Nucleus accumbens (tissue), 56 donors: ENCODE measurements at regions not wholly inside any gene's neighbourhood (a gene's known extent, or its start where the extent isn't known, plus 50 kb on each side); places are given as distances from the start of the nearest gene placed in this dataset.
"Not testable (repeated sequence)": the region's sequence is repeated elsewhere in the genome, so short reads cannot be mapped to it uniquely, and the experiment has no call there.

Experiments used
- DNase-seq, 56 donors: peaks; one replicate each; lab custom pipeline; 2025; lab: John Stamatoyannopoulos, UW

DNA sequence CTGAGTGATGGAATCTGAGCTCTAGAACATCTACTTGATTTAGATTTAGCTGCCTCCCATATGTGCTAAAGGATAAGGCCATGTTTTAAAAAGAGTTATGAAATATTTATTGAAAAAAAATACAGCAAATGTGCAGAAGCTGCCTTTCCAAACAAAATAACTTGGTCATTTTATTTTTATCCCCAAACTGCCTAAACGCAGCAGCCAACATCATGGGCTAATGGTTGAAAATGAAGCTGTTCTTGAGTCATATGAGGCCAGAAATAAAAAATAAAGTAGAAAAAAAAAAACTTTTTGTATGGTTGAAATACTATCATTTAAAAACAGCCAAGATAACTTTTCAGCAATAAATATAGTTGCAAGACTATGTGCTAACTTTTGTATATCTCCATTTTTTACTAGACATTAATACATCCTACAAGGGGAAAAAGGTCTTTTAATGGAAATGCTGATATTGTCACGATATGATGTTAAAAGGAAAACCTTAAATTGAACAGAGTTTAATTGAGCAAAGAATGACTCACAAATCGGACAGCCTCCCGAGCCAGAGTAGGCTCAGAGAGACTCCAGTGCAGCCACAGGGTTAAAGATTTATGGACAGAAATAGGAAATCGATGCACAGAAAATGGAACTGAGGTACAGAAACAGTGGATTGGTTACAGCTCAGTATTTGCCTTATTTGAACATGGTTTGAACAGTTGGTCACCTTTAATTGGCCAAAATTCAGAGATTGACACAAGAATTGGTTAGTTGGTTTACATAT lies 305.8 kb downstream of the MDFIC start:
- DNase-seq, result no peak

DNA sequence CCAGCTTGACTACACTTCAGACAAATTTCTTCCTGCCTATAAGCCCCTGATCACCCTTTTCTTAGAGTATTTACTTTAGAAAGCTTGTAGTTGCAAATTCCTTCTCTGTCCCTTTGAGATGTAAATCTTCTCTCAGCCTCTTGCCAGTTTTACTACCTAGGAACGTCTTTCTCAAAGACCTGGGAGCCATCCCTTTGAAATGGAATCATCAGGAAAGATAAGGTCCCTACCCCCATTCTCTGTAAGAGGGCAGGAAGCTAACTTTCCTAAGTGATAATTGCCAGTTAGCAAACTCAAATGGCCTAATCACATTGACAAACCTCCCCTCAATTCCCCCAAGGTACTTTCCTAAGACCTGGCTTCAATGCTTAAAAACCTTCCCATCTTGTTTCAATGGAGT lies 304.5 kb downstream of the MDFIC start:
- no peak for DNase-seq

DNA sequence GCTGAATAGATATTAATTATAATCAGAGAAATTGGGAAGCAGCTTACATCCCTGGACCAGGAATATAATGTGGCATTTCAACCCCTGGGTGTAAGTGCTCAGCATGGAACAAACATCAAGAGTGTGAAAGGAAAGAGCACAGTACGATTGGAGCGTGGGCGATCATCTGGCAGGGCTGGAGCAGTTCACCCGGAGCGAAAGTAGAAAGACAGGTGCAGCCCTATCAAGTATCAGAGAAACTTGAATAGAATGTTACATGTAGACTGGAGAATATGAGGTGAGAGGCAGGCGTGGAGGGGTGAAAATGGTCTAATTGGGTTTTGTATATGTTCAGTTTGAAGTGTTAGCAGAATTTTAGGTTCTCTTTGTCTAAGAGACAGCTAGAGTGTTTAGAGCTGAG lies 303.0 kb downstream of the MDFIC start:
- no peak for DNase-seq

DNA sequence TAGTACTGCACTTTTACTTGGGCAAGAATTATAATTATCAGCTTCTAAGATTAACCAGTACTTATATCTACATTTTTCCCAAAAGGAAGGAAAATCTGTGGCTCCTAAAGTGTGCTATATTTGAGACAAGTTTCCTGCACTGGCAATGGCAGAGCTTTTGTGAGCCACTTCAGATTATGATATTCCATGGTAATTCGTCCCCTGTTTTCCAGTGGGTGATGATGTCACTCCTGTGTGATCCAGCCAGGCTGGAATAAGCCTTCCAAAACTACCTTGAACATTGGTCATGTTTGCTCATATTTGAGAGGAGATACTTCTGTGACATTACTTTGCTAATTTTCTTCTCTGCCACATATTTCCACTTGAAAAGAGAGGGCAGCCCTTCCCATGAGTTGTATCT lies 302.1 kb downstream of the MDFIC start:
- DNase-seq, result no peak

DNA sequence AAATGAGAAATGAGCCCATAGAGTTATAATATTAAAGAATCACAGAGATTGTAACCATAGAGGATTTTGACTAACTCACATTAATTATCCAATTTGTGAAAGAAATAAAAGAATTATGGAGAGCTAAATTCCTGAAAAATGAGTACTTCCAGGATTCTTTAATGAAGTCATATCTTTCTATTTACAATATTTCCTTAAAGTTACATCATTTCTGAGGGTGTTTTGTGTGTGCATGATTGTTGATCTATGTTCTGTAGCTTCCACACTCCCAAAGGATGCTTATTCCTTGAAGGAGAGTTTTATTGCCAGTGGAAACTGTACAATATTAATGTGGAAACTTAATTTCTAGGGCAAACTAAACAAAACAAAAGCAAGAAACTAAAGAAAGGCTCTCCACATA lies 299.6 kb downstream of the MDFIC start:
- no peak for DNase-seq

DNA sequence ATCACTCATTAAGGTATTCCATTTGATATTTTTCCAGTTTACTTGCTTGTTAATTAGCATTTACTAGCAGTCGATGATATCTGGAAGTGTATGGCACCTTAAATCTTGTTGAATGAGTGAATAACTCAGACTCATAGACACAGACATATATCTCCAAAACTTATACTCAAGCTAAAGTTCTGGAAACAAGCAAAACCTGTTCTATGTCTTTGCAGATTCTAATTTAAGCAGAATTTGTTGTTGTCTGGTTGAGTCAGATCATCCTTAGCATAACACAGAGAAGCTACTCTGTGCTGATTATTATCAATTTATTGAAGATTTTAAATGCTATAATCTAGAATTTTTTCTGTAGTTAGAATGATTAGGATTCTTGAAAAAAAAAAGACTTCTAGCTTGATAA lies 296.2 kb downstream of the MDFIC start:
- DNase-seq, result no peak

- no peak for DNase-seq
Measured at GRCh38 chr7:115217373-115217772, 295.5 kb downstream of the MDFIC start.

DNA sequence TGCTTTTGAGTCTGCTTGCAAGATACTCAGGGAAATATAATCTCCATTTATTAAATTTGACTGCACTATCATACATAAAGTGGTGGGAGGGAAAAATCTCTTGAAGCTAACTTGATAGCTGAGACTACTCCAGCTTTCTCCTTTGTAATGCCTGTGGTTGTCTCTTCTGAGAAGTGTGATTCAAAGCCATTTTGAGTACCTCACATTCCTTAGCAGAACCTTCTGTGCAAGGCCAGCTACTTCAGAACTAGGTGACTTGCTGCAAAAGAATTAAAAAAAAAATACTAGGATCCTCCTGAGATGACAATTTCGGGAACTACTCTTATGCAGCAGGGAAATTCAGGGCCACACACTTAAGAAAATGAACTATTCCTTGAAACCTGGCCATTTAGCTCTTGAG lies 294.8 kb downstream of the MDFIC start:
- no peak for DNase-seq

DNA sequence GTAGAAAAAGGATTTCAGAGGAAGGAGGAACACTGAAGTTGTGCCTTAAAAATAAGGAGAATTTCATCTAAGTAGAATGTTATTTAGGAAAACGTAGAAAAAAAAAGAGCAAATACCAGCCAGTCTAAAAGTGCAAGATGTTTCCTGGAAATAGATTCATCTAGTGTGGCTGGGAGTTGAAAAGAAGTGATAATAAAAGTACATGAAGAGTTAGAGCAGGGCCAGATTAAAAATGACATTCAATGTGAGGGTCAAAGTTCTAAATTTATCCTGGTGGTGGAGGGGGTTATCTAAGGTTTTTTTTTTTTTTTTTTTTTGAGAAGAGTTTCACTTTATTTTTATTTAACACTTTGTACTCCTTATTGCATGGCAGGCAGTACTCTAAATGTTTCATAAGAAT lies 289.3 kb downstream of the MDFIC start:
- no peak for DNase-seq

DNA sequence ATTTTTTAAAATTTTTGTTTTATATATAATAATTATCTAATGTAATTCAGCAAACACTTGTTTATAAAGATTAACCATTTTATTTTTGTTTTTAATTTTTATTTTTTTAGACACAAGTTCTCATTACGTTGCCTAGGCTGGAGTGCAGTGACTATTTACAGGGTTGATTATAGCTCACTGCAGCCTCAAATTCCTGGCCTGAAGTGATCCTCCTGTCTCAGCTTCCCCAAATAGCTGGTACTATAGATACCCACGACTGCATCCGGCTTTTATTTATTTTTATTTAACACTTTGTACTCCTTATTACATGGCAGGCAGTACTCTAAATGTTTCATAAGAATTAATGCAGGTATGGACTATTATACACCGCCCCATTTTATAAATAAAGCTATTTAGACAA lies 288.7 kb downstream of the MDFIC start:
- DNase-seq, result no peak

DNA sequence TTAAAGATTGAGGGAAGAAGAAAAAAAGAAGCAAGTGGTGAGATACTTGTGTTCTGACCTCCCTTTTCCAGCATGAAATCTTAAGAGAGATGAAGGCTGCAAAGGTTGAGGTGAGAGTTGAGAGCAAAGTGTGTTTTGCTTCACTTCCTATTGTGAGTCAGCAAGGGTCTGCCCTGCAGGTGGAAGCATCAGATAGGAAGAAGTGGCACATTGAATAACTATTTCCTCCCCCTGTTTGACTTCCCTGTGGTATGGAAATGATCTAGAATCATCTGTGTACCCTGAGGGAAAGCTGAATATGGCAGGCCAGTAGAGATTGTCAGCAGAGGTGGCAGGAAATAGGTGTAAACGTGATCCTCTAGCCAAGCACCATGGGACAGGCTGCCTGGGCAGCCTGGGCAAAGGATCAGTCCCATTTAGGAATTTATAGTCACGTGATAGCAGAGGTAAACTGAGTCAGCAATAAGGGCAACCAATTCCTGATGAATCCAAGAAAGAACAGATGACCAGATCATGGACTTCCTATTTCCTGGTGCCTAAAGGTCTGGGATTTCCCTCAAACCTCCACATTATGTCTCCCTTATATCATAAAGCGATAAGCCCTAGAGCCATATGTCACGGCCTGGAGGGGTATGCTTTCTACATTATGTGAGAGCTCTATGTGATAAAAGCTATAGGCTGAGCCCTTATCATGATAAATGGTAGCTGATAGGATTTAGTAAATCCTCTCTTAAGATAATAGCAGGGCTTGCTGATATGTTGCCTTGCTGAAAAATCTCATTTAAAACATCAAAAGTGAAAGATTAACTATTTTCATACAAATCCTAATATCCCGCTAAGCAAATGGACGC lies 287.0 kb downstream of the MDFIC start:
- no peak for DNase-seq

DNA sequence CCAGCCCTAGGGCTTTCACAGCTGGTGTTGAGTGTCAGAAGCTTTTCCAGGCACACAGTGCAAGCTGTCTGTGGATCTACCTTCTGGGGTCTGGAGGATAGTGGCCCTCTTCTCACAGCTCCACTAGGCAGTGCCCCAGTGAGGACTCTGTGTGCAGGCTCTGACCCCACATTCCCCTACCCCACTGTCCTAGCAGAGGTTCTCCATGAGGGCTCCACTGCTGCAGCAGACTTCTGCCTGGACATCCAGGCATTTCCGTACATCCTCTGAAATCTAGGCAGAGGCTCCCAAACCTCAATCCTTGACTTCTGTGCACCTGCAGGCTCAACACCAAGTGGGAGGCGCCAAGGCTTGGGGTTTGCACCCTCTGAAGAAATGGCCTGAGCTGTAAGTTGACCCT lies 284.5 kb downstream of the MDFIC start:
- not testable (repeated sequence) for DNase-seq

DNA sequence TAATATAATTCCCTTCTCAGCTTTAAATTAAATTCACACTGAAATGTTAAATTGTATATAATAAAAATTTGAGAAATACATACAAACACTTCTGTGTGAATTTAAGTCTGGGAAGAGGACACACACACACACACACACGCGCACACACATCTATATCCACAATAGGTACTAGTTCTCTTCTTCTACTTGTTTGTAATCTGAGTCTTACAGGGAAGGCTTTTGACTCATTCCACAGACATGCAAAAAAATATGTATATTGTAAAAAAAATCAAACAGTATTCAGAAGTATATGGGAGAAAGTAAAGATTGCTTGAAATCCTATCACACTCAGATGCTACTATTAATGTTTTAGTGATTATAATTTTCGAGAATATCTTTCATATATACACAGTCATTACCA lies 276.2 kb downstream of the MDFIC start:
- no peak for DNase-seq

DNA sequence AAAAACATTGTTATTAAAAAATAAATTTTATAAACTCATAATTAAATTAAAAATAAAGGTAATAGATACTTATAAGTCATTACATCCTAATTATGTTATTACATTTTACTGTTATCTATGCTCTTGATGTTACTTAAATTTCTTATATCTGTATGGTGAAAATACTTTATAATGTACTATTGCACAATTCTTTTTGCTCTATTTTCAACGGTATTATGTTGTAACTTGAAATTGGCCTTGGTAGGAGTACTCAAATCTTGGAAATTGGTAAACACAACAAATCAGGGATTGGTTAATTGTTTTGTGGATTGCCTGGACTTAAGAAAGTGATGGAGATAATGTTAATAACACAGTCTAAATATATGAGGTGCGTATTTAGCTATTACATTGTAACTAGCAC lies 273.3 kb downstream of the MDFIC start:
- DNase-seq, result no peak

GRCh38 chr7:115191526-115191925 lies 269.6 kb downstream of the MDFIC start:
- DNase-seq, result no peak

GRCh38 chr7:115183431-115184057 lies 261.6 kb downstream of the MDFIC start:
- no peak for DNase-seq

DNA sequence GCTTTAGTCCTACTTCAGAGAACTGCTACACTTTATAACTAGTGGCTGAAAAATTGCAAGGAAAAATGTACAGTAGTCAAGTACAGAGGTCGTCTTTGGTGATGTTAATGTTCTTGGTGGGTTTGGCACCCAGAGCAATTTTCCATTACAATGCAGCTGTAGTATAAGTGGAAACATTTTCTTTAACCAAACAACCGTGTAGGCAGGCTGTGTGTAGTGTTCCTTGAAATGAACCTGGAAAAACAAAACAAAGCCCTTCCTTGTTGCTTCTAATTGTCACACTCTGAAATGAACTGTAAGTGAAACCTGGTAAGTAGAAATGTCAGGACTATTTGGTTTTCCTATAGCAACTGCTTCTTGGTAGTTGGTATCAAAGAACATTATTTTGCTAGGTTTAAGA lies 256.9 kb downstream of the MDFIC start:
- DNase-seq, result no peak

DNA sequence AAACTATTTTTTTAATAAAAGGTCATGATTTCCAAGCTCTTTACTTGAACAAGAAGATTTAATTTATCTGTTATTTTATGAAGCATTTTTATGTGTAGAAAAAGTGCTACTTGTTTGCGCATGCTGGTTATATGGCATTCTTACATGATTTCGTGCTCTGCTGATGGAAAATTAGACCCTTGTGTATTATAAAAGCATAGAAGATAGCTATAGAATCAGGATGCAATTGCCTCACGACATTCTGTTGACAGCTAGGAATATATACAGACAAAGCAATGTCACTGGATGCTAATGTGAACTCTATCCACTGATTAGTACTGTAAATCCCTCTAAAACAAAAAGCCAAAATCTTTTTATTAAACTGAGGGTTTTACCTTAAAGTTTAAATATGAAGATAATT lies 255.9 kb downstream of the MDFIC start:
- no peak for DNase-seq

DNA sequence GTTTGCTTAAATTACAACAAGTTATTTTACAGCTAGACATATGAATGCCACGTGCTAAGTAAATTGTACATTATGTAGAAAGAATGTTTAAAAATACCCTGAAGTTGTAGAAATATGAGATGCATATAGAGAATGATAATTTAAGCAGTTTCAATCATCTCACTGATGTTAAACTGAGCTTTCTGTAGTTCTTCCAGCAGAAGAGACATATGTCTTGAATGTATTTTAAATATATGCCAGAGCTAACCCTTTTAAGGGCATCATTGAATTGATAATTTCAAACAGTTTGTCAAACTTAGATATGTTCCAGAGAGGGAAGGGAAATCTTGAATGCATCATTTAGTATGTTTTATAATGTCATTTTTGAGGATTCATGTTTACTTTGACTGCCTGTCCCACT lies 255.2 kb downstream of the MDFIC start:
- no peak for DNase-seq

- not testable (repeated sequence) for DNase-seq
Measured at GRCh38 chr7:115172397-115172796, 250.5 kb downstream of the MDFIC start.

DNA sequence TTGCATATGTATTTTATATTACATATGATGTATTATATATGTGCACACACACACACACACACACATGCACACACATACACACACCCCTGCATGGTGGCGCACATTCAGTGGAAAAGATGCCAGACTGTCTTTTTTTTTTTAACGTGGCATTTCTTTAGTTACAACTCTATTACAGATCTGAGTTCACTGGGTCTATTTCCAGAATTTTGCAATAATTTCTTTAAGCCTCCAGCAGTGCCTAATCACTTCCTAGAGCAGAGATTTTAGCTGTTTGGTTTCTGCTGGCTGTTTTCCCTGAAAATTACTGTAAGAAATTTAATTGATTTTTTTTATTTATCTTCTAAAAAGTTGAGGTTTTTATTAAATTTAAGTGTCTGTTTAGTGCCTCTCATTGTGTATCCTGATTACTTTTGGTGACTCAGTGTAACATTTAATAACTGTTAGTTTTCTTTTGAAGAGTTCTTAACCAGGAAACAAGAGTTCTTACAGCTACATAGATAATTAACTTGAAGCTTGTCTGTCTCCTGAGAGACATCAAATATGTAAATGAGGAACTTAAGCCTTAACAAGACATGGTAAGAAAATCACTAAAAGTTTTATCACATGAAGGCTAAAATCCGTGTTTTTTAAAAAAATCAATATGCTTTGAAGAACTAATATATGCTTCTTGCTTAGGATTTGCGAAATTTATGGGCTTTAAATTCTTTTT lies 232.0 kb downstream of the MDFIC start:
- DNase-seq, result no peak
